ENCODE measurements at regions not wholly inside any gene's neighbourhood (a gene's known extent, or its start where the extent isn't known, plus 50 kb on each side); places are given as distances from the start of the nearest gene placed in this dataset.

GRCh38 chr4:89491761-89492160 is 184.2 kb upstream of the GPRIN3 start:
- no peak for TF ChIP-seq POLR2A (IDR thresholded peaks at IDR 0.05; ENCODE audit: low read length)
- TF ChIP-seq GATA1 (IDR thresholded peaks at IDR 0.05; ENCODE audit: low read depth, low read length), result no peak

All from erythroblast (primary cell).